ENCODE measurements at regions not wholly inside any gene's neighbourhood (a gene's known extent, or its start where the extent isn't known, plus 50 kb on each side); places are given as distances from the start of the nearest gene placed in this dataset.

DNA sequence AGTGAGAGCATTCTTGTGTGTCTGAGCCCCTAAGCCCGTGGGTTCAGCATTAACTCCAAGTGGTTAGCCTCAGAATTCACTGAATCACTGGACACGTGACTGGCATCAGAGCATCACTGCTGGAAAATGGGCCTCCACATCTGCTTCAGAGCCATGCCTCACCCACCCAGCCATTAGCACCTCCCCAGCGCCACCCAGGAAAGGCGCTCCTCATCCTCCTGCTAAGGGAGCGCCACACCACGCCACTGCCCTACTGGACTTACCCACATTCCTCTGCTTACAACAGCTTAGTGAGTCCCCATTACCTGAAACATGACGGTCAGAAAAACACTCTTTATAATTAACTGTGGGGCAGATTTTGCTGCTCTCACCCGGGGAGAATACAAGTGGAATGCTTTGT lies 442.6 kb upstream of the MYT1L start:
- TF ChIP-seq, protein P1, sequence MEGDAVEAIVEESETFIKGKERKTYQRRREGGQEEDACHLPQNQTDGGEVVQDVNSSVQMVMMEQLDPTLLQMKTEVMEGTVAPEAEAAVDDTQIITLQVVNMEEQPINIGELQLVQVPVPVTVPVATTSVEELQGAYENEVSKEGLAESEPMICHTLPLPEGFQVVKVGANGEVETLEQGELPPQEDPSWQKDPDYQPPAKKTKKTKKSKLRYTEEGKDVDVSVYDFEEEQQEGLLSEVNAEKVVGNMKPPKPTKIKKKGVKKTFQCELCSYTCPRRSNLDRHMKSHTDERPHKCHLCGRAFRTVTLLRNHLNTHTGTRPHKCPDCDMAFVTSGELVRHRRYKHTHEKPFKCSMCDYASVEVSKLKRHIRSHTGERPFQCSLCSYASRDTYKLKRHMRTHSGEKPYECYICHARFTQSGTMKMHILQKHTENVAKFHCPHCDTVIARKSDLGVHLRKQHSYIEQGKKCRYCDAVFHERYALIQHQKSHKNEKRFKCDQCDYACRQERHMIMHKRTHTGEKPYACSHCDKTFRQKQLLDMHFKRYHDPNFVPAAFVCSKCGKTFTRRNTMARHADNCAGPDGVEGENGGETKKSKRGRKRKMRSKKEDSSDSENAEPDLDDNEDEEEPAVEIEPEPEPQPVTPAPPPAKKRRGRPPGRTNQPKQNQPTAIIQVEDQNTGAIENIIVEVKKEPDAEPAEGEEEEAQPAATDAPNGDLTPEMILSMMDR (IDR thresholded peaks at IDR 0.05): no peak
- TF ChIP-seq EZH2phosphoT487 (IDR thresholded peaks at IDR 0.05): no peak
- no peak for TF ChIP-seq EZH2 (IDR thresholded peaks at IDR 0.05)
